Breast epithelium (tissue), 4 donors: ENCODE measurements at regions not wholly inside any gene's neighbourhood (a gene's known extent, or its start where the extent isn't known, plus 50 kb on each side); places are given as distances from the start of the nearest gene placed in this dataset.

Source experiments
- DNase-seq, 2 donors: peaks; one replicate each; pipeline ENCODE4 v3.0.0-alpha.2; 2019; ENCODE audit warnings: low spot score in 2 of 2
- H3K27ac ChIP-seq, 2 donors: fragments of 200-600 bp; sonication (generic) in 1 of 2; one replicate each; pipeline ENCODE4 v1.5.1; 2016 to 2019; ENCODE audit warnings: mild to moderate bottlenecking in 1 of 2
- H3K27me3 ChIP-seq, 2 donors: fragments of 200-600 bp; sonication (generic) in 1 of 2; one replicate each; pipeline versions ENCODE4 v1.5.1 to v1.6.0; 2017 to 2019; ENCODE audit warnings: control low read depth in 1 of 2, mild to moderate bottlenecking in 1 of 2
- H3K36me3 ChIP-seq: fragments of 200-600 bp; one replicate; pipeline ENCODE4 v1.5.1; 2019
- H3K4me1 ChIP-seq, 2 donors: fragments of 200-600 bp; sonication (generic); one replicate each; pipeline ENCODE4 v1.5.1; 2016 to 2019; ENCODE audit warnings: control low read depth in 1 of 2
- H3K4me3 ChIP-seq, 3 donors: fragments of 200-600 bp; sonication (generic); 1 replicate in 2 of 3; 2 replicates in 1 of 3; pipeline ENCODE4 v1.5.1; 2016 to 2019; ENCODE audit warnings: mild to moderate bottlenecking in 3 of 3, moderate library complexity in 2 of 3
- H3K9me3 ChIP-seq, 2 donors: fragments of 200-600 bp; sonication (generic) in 1 of 2; one replicate each; pipeline ENCODE4 v1.5.1; 2016 to 2019; ENCODE audit warnings: control low read depth in 1 of 2
- POLR2A ChIP-seq: fragments of 450-650 bp; IDR thresholded peaks from one replicate; pipeline ENCODE4 v1.6.1; 2016; ENCODE audit warnings: antibody characterized with exemption, mild to moderate bottlenecking, moderate library complexity
- POLR2AphosphoS5 ChIP-seq, 3 donors: sonication (generic); formaldehyde crosslinking; IDR thresholded peaks; one replicate each; pipeline ENCODE4 v1.6.1; 2017; ENCODE audit warnings: antibody characterized with exemption in 3 of 3
- intact Hi-C: fragments of 100-400 bp; cut with DNase I; formaldehyde crosslinking; loops from one replicate; pipeline ENCODE4 v1.15.1; 2023; ENCODE audit warnings: low total_unique reads
- TF ChIP-seq, protein P1 (sequence below), 3 donors: fragments of 450-650 bp; IDR thresholded peaks; one replicate each; pipeline ENCODE4 v1.5.1; 2016 to 2017; ENCODE audit warnings: antibody characterized with exemption in 3 of 3, mild to moderate bottlenecking in 3 of 3, moderate library complexity in 3 of 3

DNA sequence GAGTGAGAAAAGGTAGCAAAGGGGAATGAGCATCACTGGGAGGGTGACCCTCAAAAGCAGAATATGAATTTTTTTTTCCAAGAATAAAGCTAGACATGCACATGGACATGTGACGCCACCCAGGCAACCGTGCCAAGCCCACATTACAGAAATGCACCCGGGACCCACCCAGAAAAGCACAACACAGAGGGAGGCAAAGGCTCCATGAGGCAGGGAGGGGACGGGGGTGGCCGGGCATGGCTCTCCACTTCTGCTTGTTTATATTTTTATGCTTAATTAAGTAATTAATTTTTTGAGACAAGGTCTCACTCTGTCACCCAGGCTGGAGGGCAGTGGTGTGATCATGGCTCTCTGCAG is 1524.3 kb downstream of the BRD1 start:
- H3K9me3 ChIP-seq: no peaks in the 10 kb centered on the region
- no peak for DNase-seq
- no peak overlapping the region for H3K4me3 ChIP-seq
- no peak overlapping the region for H3K27ac ChIP-seq
- TF ChIP-seq POLR2AphosphoS5 (IDR thresholded peaks at IDR 0.05) (no peak), POLR2A (no peak)
- TF ChIP-seq, protein P1, sequence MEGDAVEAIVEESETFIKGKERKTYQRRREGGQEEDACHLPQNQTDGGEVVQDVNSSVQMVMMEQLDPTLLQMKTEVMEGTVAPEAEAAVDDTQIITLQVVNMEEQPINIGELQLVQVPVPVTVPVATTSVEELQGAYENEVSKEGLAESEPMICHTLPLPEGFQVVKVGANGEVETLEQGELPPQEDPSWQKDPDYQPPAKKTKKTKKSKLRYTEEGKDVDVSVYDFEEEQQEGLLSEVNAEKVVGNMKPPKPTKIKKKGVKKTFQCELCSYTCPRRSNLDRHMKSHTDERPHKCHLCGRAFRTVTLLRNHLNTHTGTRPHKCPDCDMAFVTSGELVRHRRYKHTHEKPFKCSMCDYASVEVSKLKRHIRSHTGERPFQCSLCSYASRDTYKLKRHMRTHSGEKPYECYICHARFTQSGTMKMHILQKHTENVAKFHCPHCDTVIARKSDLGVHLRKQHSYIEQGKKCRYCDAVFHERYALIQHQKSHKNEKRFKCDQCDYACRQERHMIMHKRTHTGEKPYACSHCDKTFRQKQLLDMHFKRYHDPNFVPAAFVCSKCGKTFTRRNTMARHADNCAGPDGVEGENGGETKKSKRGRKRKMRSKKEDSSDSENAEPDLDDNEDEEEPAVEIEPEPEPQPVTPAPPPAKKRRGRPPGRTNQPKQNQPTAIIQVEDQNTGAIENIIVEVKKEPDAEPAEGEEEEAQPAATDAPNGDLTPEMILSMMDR (IDR thresholded peaks at IDR 0.05): no peak
- peaks cover 0 to 34% of the 10 kb centered on the region in 2 donors for H3K27me3 ChIP-seq
- intact Hi-C loops: no loop called here
- H3K4me1 ChIP-seq: no peaks in the 10 kb centered on the region
- H3K36me3 ChIP-seq: no peaks in the 10 kb centered on the region

DNA sequence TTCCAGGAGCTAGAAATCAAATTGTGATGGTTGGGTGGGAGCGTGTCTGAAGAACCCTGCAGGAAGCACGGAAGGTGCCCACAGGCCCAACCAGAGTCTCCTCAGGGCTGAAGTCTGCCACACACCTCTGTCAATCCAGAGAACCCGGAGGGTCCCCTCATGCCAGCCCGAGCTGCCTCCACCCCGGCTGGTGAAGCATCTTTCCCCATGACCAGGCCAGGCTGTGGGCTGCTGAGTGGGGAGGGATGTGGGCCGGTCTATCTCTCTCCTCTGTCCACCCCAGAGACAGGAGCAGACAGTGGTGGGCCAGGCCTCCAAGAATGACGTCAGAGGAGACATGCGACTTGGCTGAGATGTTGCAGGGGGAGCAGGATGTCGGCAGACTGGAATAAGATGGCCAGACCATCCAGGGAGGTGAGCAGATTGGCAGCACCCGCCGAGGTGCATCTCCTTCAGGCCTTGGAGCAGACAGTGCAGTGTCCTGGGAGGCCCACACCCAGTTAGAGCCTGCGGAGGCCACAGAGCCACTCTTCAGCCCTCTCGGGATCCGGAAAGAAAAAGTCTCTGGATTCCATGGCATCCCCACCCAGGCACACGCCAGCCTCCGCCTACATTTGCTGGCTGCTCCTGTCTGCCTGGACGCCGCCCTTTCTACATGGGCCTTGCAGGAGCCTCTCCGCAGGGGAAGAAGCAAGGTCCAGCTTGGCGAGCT is 1524.9 kb downstream of the BRD1 start:
- H3K27ac ChIP-seq: no peak overlapping the region
- intact Hi-C loops: no loop called here
- no peaks in the 10 kb centered on the region for H3K4me1 ChIP-seq
- no peak for TF ChIP-seq POLR2AphosphoS5 (IDR thresholded peaks at IDR 0.05)
- TF ChIP-seq POLR2A: no peak
- TF ChIP-seq, protein P1 (IDR thresholded peaks at IDR 0.05): no peak
- DNase-seq: no peak
- no peak overlapping the region for H3K4me3 ChIP-seq
- no peaks in the 10 kb centered on the region for H3K9me3 ChIP-seq
- H3K27me3 ChIP-seq: peaks cover 0 to 34% of the 10 kb centered on the region in 2 donors
- no peaks in the 10 kb centered on the region for H3K36me3 ChIP-seq

DNA sequence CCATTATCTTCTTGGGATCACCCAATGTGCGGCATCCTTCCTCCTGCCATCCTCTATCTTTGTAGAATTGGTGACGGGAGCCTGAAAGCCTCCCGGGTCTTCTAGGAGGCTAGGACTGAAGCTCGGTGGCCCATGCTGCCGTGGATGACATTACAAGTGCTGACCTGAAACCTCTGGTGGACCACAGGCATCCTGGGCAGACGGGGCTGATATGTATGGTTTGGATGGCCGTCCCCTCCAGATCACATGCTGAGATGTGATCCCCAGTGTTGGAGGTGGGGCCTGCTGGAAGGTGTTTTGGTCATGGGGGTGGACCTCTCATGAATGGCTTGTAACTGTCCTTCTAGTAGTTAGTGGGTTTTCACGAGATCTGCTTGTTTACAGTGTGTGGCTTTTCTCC is 1525.8 kb downstream of the BRD1 start:
- no peaks in the 10 kb centered on the region for H3K9me3 ChIP-seq
- intact Hi-C loops: no loop called here
- no peaks in the 10 kb centered on the region for H3K36me3 ChIP-seq
- no peaks in the 10 kb centered on the region for H3K4me1 ChIP-seq
- H3K4me3 ChIP-seq: no peak overlapping the region
- no peak overlapping the region for H3K27ac ChIP-seq
- TF ChIP-seq POLR2AphosphoS5 (IDR thresholded peaks at IDR 0.05): no peak
- TF ChIP-seq, protein P1 (IDR thresholded peaks at IDR 0.05): no peak
- TF ChIP-seq POLR2A: no peak
- H3K27me3 ChIP-seq: peaks cover 0 to 34% of the 10 kb centered on the region in 2 donors
- DNase-seq: no peak

DNA sequence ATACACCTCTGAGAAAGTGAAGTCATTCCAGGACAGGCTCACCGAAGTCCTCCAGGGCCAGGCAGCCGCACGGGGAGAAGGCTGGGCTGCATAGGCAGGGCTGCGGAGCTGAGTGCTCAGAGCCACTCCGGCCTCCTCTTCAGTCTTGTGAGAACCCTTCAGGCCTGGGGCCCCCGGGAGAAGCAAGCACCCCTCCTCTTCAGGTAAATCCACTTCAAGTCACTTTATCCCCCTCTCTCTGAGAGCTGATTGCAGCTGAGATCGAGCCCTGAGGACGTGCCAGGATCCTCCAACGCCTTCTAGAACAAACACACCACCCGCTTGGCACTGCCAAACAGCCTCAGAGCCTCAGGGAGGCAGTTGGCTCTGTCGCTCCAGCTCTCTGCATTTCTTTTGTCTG is 1526.3 kb downstream of the BRD1 start:
- no peak for DNase-seq
- peaks cover 0 to 34% of the 10 kb centered on the region in 2 donors for H3K27me3 ChIP-seq
- no peak overlapping the region for H3K4me3 ChIP-seq
- intact Hi-C loops: no loop called here
- H3K9me3 ChIP-seq: no peaks in the 10 kb centered on the region
- no peak for TF ChIP-seq POLR2A
- TF ChIP-seq POLR2AphosphoS5 (IDR thresholded peaks at IDR 0.05): no peak
- TF ChIP-seq, protein P1 (IDR thresholded peaks at IDR 0.05): no peak
- no peak overlapping the region for H3K27ac ChIP-seq
- H3K4me1 ChIP-seq: no peaks in the 10 kb centered on the region
- no peaks in the 10 kb centered on the region for H3K36me3 ChIP-seq

DNA sequence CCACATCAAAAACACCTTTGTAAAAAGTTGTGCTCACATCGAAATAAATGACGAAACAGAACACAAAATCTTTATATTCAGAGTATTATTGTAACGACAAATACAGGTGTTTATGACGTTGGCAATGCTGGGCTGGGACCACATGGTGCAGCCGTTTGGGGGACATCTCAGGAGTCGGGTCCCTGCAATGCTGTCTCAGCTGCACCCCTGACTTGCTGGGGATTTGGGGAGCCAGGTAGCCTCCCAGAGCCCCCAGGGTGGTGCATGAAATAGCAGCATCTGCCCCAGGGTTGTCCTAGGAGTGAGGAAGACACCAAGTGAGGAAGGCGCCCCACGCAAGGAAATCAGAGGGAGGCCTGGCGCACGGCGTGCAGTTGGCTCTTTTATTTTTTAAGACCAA is 1526.8 kb downstream of the BRD1 start:
- Histone ChIP-seq H3K9me3 (no peaks in the 10 kb centered on the region), H3K27ac (no peak overlapping the region), H3K4me1 (no peaks in the 10 kb centered on the region), H3K27me3 (peaks cover 0 to 34% of the 10 kb centered on the region in 2 donors), H3K36me3 (no peaks in the 10 kb centered on the region), H3K4me3 (no peak overlapping the region)
- no peak for TF ChIP-seq POLR2A
- TF ChIP-seq, protein P1 (IDR thresholded peaks at IDR 0.05): no peak
- no peak for TF ChIP-seq POLR2AphosphoS5 (IDR thresholded peaks at IDR 0.05)
- no peak for DNase-seq
- intact Hi-C loops: no loop called here
